Esophagus (tissue), 2 donors: ENCODE measurements at regions not wholly inside any gene's neighbourhood (a gene's known extent, or its start where the extent isn't known, plus 50 kb on each side); places are given as distances from the start of the nearest gene placed in this dataset.
"Not testable (repeated sequence)": the region's sequence is repeated elsewhere in the genome, so short reads cannot be mapped to it uniquely, and the experiment has no call there.

Experiments
- H3K27ac ChIP-seq, 2 donors: one replicate each; pipeline ENCODE4 v1.5.1; 2013; ENCODE audit warnings: low read depth in 2 of 2, mild to moderate bottlenecking in 2 of 2, inconsistent platforms in 1 of 2, low read length in 1 of 2, moderate library complexity in 1 of 2
- H3K27me3 ChIP-seq, 2 donors: one replicate each; pipeline ENCODE4 v1.6.1; 2013; ENCODE audit warnings: low read length in 2 of 2, control low read depth in 1 of 2, mild to moderate bottlenecking in 1 of 2; ENCODE audit not compliant: insufficient read depth in 2 of 2, control insufficient read depth in 1 of 2
- H3K36me3 ChIP-seq, 2 donors: one replicate each; pipeline ENCODE4 v1.6.1; 2013; ENCODE audit warnings: low read length in 1 of 2; ENCODE audit not compliant: control insufficient read depth in 2 of 2, insufficient read depth in 2 of 2
- H3K4me1 ChIP-seq, 2 donors: one replicate each; pipeline ENCODE4 v1.6.1; 2013; ENCODE audit warnings: low read length in 1 of 2; ENCODE audit not compliant: control insufficient read depth in 2 of 2, insufficient read depth in 2 of 2
- H3K4me3 ChIP-seq, 2 donors: one replicate each; pipeline ENCODE4 v1.5.1; 2013; ENCODE audit warnings: low read length in 2 of 2, mild to moderate bottlenecking in 2 of 2, low read depth in 1 of 2, moderate library complexity in 1 of 2
- H3K9me3 ChIP-seq, 2 donors: one replicate each; pipeline ENCODE4 v1.6.1; 2013; ENCODE audit warnings: mild to moderate bottlenecking in 2 of 2, low read depth in 1 of 2, low read length in 1 of 2, moderate library complexity in 1 of 2; ENCODE audit not compliant: control insufficient read depth in 2 of 2, insufficient read depth in 1 of 2
- WGBS, 2 donors: extraction: QIAGEN DNeasy Blood & Tissue Kit; methylation state at CpG; one replicate each; pipeline ENCODE4 v1.1.7; 2013; 5-methylcytosine and 5-hydroxymethylcytosine counted together
- donor health status: healthy with polysubstance abuse.
- donor health status: Bipolar disorder and iron deficiency.

DNA sequence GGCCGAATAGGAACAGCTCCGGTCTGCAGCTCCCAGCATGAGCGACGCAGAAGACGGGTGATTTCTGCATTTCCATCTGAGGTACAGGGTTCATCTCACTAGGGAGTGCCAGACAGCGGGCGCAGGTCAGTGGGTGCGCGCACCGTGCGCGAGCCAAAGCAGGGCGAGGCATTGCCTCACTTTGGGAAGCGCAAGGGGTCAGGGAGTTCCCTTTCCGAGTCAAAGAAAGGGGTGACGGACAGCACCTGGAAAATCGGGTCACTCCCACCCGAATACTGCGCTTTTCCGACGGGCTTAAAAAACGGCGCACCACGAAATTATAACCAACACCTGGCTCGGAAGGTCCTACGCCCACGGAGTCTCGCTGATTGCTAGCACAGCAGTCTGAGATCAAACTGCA, 386.8 kb upstream of the SPHKAP start:
- WGBS, 2 donors: 92 to 93% methylated on average over 26 to 28 of the region's 28 CpGs
- not testable (repeated sequence) for H3K27ac ChIP-seq

GRCh38 chr2:228561816-228562215, 380.3 kb upstream of the SPHKAP start:
- Histone ChIP-seq H3K36me3 (no peaks in the 10 kb centered on the region), H3K4me3 (no peak overlapping the region), H3K27ac (no peak overlapping the region), H3K27me3 (no peaks in the 10 kb centered on the region), H3K9me3 (no peaks in the 10 kb centered on the region), H3K4me1 (no peaks in the 10 kb centered on the region)
- WGBS, 2 donors: 79 to 85% methylated on average over 6 of the region's 6 CpGs

More for the DNA sequence above, 386.8 kb upstream of the SPHKAP start:
- H3K27me3 ChIP-seq, H3K4me1 ChIP-seq, H3K4me3 ChIP-seq, H3K9me3 ChIP-seq, H3K36me3 ChIP-seq: not testable (repeated sequence)

GRCh38 chr2:228559774-228560415, 378.4 kb upstream of the SPHKAP start:
- Histone ChIP-seq H3K27me3 (no peaks in the 10 kb centered on the region), H3K27ac (no peak overlapping the region), H3K36me3 (no peaks in the 10 kb centered on the region), H3K4me3 (no peak overlapping the region), H3K4me1 (no peaks in the 10 kb centered on the region), H3K9me3 (no peaks in the 10 kb centered on the region)
- 82 to 91% methylated on average over 3 of the region's 3 CpGs for WGBS, 2 donors

DNA sequence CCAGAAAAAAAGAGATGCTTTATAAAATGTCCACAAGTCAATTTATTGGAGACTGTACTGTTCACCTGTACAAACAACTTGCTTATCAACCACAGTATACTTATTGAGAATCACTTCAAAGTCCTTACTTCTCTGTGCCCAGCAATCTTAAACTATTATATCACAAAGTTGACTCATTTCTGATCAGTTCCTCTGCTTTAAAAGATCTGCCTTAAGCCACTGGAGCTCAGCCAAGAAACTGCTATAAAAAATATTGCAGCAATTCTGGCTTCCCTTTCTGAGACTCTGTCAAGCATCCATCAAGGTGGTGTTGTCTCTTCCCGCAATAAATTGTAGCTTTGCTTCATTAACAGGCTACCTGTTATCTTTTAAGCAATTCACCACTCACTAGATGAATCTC, 375.2 kb upstream of the SPHKAP start:
- Histone ChIP-seq H3K9me3 (no peaks in the 10 kb centered on the region), H3K27ac (no peak overlapping the region), H3K4me3 (no peak overlapping the region), H3K4me1 (no peaks in the 10 kb centered on the region), H3K27me3 (no peaks in the 10 kb centered on the region), H3K36me3 (no peaks in the 10 kb centered on the region)
- 48 to 55% methylated on average over 1 of the region's 1 CpG for WGBS, 2 donors

DNA sequence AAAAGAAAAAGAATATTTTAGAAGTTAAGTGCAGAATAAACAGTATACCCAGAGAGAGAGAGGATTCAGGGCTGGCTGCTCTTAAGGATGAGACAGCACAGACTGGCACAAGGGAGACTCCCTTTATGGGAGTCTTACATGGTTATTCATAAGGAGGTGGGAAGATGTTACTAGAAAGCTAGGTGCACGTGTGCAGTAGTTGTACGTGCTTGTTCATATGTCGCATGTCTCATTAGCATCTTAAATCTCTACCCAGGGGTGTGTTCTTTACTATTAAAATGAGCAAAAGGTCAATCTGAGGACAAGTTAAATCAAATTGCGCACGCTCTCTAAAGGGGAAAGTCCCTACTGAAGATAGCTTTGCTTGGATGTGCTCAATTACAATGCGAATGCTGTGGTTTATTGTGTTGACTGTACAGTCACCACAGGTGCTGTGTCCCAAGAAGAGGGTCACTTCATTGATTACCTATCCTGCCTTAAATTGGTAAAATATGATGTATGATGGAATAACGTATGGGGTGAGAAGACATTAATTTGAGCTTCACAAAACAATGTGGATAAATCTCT, 368.0 kb upstream of the SPHKAP start:
- no peak overlapping the region for H3K4me3 ChIP-seq
- no peak overlapping the region for H3K27ac ChIP-seq
- peaks cover 0 to 4% of the 10 kb centered on the region in 2 donors for H3K9me3 ChIP-seq
- H3K4me1 ChIP-seq: no peaks in the 10 kb centered on the region
- H3K36me3 ChIP-seq: no peaks in the 10 kb centered on the region
- WGBS, 2 donors: 88% methylated on average over 7 of the region's 7 CpGs
- H3K27me3 ChIP-seq: no peaks in the 10 kb centered on the region

- no peak overlapping the region for H3K27ac ChIP-seq
- no peaks in the 10 kb centered on the region for H3K36me3 ChIP-seq
- no peaks in the 10 kb centered on the region for H3K4me1 ChIP-seq
- WGBS, 2 donors: 77 to 90% methylated on average over 1 of the region's 1 CpG
- H3K4me3 ChIP-seq: no peak overlapping the region
- H3K27me3 ChIP-seq: no peaks in the 10 kb centered on the region
- peaks cover 0 to 4% of the 10 kb centered on the region in 2 donors for H3K9me3 ChIP-seq
Observed at GRCh38 chr2:228548230-228548629, 366.7 kb upstream of the SPHKAP start.

DNA sequence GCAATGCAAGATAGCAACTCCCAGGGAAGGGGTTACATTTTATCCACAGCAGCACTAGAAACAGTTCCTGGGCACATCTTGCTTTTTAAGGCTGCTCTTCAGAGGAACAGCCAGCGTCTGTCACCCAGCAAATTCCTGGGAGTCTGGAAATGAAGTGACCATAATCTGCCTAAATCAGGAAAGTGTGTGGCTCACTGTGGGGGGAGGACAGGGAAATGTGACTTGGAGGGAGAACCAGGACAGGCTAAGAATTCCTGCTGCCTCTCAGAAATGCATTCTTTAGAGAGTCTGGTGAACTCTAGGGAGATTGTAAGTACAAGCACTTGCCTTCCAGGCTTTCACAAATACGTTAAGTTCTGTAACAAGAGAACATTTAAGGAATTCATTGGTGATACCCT, 364.3 kb upstream of the SPHKAP start:
- H3K4me1 ChIP-seq: no peaks in the 10 kb centered on the region
- H3K27me3 ChIP-seq: no peaks in the 10 kb centered on the region
- peaks cover 3 to 4% of the 10 kb centered on the region in 2 donors for H3K9me3 ChIP-seq
- H3K36me3 ChIP-seq: no peaks in the 10 kb centered on the region
- WGBS, 2 donors: 59 to 71% methylated on average over 2 of the region's 2 CpGs
- no peak overlapping the region for H3K4me3 ChIP-seq
- H3K27ac ChIP-seq: no peak overlapping the region

- H3K36me3 ChIP-seq: no peaks in the 10 kb centered on the region
- H3K9me3 ChIP-seq: peaks cover 3 to 4% of the 10 kb centered on the region in 2 donors
- no peaks in the 10 kb centered on the region for H3K27me3 ChIP-seq
- no peak overlapping the region for H3K4me3 ChIP-seq
- 54 to 68% methylated on average over 4 of the region's 4 CpGs for WGBS, 2 donors
- no peak overlapping the region for H3K27ac ChIP-seq
- H3K4me1 ChIP-seq: no peaks in the 10 kb centered on the region
Observed at GRCh38 chr2:228545041-228545747, 363.7 kb upstream of the SPHKAP start.

GRCh38 chr2:228543117-228543516, 361.6 kb upstream of the SPHKAP start:
- Histone ChIP-seq H3K4me3 (no peak overlapping the region), H3K36me3 (no peaks in the 10 kb centered on the region), H3K27me3 (no peaks in the 10 kb centered on the region), H3K27ac (no peak overlapping the region), H3K4me1 (no peaks in the 10 kb centered on the region), H3K9me3 (peaks cover 3 to 4% of the 10 kb centered on the region in 2 donors)

DNA sequence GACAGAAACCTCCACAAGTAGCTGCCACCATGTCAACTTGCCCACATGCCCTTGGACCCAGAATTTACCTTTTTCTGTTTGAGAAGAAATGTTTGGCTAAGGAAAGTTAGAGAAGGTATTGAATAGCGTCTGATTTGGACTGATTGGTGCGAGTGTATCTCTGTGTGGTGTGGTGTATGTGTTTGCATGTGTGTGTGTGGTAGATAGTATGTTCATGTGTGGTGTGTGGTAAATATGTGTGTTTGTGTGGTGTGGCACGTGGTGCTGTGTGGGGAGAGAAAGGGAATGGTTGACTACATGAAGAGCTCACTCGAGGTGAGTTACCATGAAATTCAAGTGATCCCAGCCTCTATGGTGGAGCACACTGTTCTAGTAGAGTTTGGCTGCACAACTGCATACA, 360.8 kb upstream of the SPHKAP start:
- no peaks in the 10 kb centered on the region for H3K27me3 ChIP-seq
- 73 to 84% methylated on average over 4 of the region's 4 CpGs for WGBS, 2 donors
- no peak overlapping the region for H3K4me3 ChIP-seq
- no peaks in the 10 kb centered on the region for H3K36me3 ChIP-seq
- peaks cover 3% of the 10 kb centered on the region in 2 donors for H3K9me3 ChIP-seq
- H3K4me1 ChIP-seq: no peaks in the 10 kb centered on the region
- H3K27ac ChIP-seq: no peak overlapping the region
